Mesothelial cell of epicardium (in vitro differentiated cells): ENCODE measurements at regions not wholly inside any gene's neighbourhood (a gene's known extent, or its start where the extent isn't known, plus 50 kb on each side); places are given as distances from the start of the nearest gene placed in this dataset.
A peak's percentile ranks its signal among the peaks of the same experiment; 100 is the strongest.

Source experiments
- DNase-seq, 2 experiments: peaks; one replicate each; pipeline ENCODE4 v3.0.0; 2021; ENCODE audit warnings: low spot score in 2 of 2; ENCODE audit not compliant: unreplicated experiment in 2 of 2
- H3K27ac Mint-ChIP-seq: 2 replicates; pipeline ENCODE4 v1.8.0; 2021; ENCODE audit warnings: mixed read lengths
- H3K27me3 Mint-ChIP-seq: 2 replicates; pipeline ENCODE4 v1.8.0; 2021; ENCODE audit warnings: low read depth, mixed read lengths
- H3K36me3 Mint-ChIP-seq: 2 replicates; pipeline ENCODE4 v1.8.0; 2021; ENCODE audit warnings: mixed read lengths
- H3K4me1 Mint-ChIP-seq: 2 replicates; pipeline ENCODE4 v1.8.0; 2021; ENCODE audit warnings: mixed read lengths
- H3K4me3 Mint-ChIP-seq: 2 replicates; pipeline ENCODE4 v1.8.0; 2021; ENCODE audit warnings: mild to moderate bottlenecking, moderate library complexity, mixed read lengths
- H3K9me3 Mint-ChIP-seq: 2 replicates; pipeline ENCODE4 v1.8.0; 2021; ENCODE audit warnings: mixed read lengths
- CTCF ChIP-seq: fragments of 200-600 bp; sonication (generic); IDR thresholded peaks from one replicate; pipeline ENCODE4 v1.5.0; 2021; ENCODE audit warnings: antibody characterized with exemption; ENCODE audit not compliant: unreplicated experiment

GRCh38 chr10:108454793-108455192 is 1290.3 kb upstream of the SORCS1 start:
- no peaks in the 10 kb centered on the region for H3K36me3 Mint-ChIP-seq

GRCh38 chr10:108454224-108454623 is 1289.7 kb upstream of the SORCS1 start:
- no peaks in the 10 kb centered on the region for H3K36me3 Mint-ChIP-seq
- no peak for TF ChIP-seq CTCF
- no peaks in the 10 kb centered on the region for H3K27me3 Mint-ChIP-seq
- H3K4me3 Mint-ChIP-seq, result no peak overlapping the region
- peaks cover 38% of the 10 kb centered on the region for H3K4me1 Mint-ChIP-seq
- no peak for DNase-seq
- peak overlapping the region; percentile 21 for H3K27ac Mint-ChIP-seq
- H3K9me3 Mint-ChIP-seq, result no peaks in the 10 kb centered on the region

More at GRCh38 chr10:108454793-108455192, 1290.3 kb upstream of the SORCS1 start:
- no peak for DNase-seq
- Mint-ChIP-seq H3K27ac (peak overlapping the region; percentile 21), H3K4me1 (peaks cover 38% of the 10 kb centered on the region), H3K4me3 (no peak overlapping the region), H3K9me3 (no peaks in the 10 kb centered on the region), H3K27me3 (no peaks in the 10 kb centered on the region)
- no peak for TF ChIP-seq CTCF

GRCh38 chr10:108453166-108453565 is 1288.7 kb upstream of the SORCS1 start:
- peaks cover 38% of the 10 kb centered on the region for H3K4me1 Mint-ChIP-seq
- no peak overlapping the region for H3K4me3 Mint-ChIP-seq
- DNase-seq, result no peak
- no peak for TF ChIP-seq CTCF
- H3K9me3 Mint-ChIP-seq, result no peaks in the 10 kb centered on the region
- H3K27me3 Mint-ChIP-seq, result peaks cover 3% of the 10 kb centered on the region
- no peaks in the 10 kb centered on the region for H3K36me3 Mint-ChIP-seq
- peak overlapping the region; percentile 52 for H3K27ac Mint-ChIP-seq

- peaks cover 38% of the 10 kb centered on the region for H3K4me1 Mint-ChIP-seq
- H3K9me3 Mint-ChIP-seq, result no peaks in the 10 kb centered on the region
- H3K4me3 Mint-ChIP-seq, result no peak overlapping the region
- peak overlapping the region; percentile 52 for H3K27ac Mint-ChIP-seq
- no peak for TF ChIP-seq CTCF
- H3K27me3 Mint-ChIP-seq, result peaks cover 3% of the 10 kb centered on the region
- no peak for DNase-seq
- no peaks in the 10 kb centered on the region for H3K36me3 Mint-ChIP-seq
These were observed 1288.0 kb upstream of the SORCS1 start for GRCh38 chr10:108452533-108452932.

- Mint-ChIP-seq H3K27ac (no peak overlapping the region), H3K36me3 (no peaks in the 10 kb centered on the region), H3K4me3 (no peak overlapping the region), H3K27me3 (peaks cover 3% of the 10 kb centered on the region), H3K4me1 (peaks cover 35% of the 10 kb centered on the region), H3K9me3 (no peaks in the 10 kb centered on the region)
- no peak for DNase-seq
- no peak for TF ChIP-seq CTCF
These were observed 1285.8 kb upstream of the SORCS1 start for GRCh38 chr10:108450280-108450679.

- Mint-ChIP-seq H3K27ac (no peak overlapping the region), H3K36me3 (no peaks in the 10 kb centered on the region), H3K4me1 (no peaks in the 10 kb centered on the region)
These were observed 1281.2 kb upstream of the SORCS1 start for GRCh38 chr10:108445746-108446145.

More at GRCh38 chr10:108445746-108446145, 1281.2 kb upstream of the SORCS1 start:
- Mint-ChIP-seq H3K9me3 (no peaks in the 10 kb centered on the region), H3K4me3 (no peak overlapping the region), H3K27me3 (peaks cover 6% of the 10 kb centered on the region)
- no peak for DNase-seq
- no peak for TF ChIP-seq CTCF
